Ovary (tissue), 1 donor: ENCODE measurements at regions not wholly inside any gene's neighbourhood (a gene's known extent, or its start where the extent isn't known, plus 50 kb on each side); places are given as distances from the start of the nearest gene placed in this dataset.

Experiments
- EP300 ChIP-seq: sonication (generic); formaldehyde crosslinking; IDR thresholded peaks from one replicate; pipeline ENCODE4 v1.6.1; 2017; ENCODE audit warnings: antibody characterized with exemption
- POLR2A ChIP-seq: fragments of 450-650 bp; IDR thresholded peaks from one replicate; pipeline ENCODE4 v1.6.1; 2017; ENCODE audit warnings: antibody characterized with exemption, mild to moderate bottlenecking, moderate library complexity

- TF ChIP-seq EP300 (no peak), POLR2A (no peak)
These were observed 177.8 kb downstream of the WNT5A start for GRCh38 chr3:55309336-55309735.
